GM12878 (cell line): ENCODE measurements at regions not wholly inside any gene's neighbourhood (a gene's known extent, or its start where the extent isn't known, plus 50 kb on each side); places are given as distances from the start of the nearest gene placed in this dataset.

ENCODE experiments used
- ATAC-seq: fragments of 200-7000 bp; cut with Tn5 transposase; 3 replicates; pipeline ENCODE4 v1.9.1; 2020; ENCODE audit warnings: mild to moderate bottlenecking, moderate library complexity
- BruUV-seq: library from RNA; stranded (reverse); fragments of 400-500 nt; replicated peaks from 2 replicates; lab custom pipeline; 2021; lab: Mats Ljungman, UMichigan
- CTCF ChIA-PET: fragments of 300-600 bp; sonication (Branson Sonifier 250); formaldehyde crosslinking; extraction: SDS; loops from one replicate; lab custom pipeline; 2021; ENCODE audit warnings: inconsistent platforms; lab: Yijun Ruan, JAX
- POLR2A ChIA-PET: fragments of 350-600 bp; formaldehyde crosslinking; extraction: SDS; loops from one replicate; lab custom pipeline; 2021; ENCODE audit warnings: inconsistent platforms; lab: Charles Lee
- RAD21 ChIA-PET: fragments of 300-600 bp; sonication (Branson Sonifier 250); formaldehyde crosslinking; loops from one replicate; lab custom pipeline; 2023; ENCODE audit warnings: antibody characterized with exemption; ENCODE audit not compliant: unreplicated experiment; lab: Charles Lee
- SMC1A ChIA-PET: fragments of 300-600 bp; sonication (Branson Sonifier 250); formaldehyde crosslinking; loops from one replicate; lab custom pipeline; 2023; ENCODE audit not compliant: unreplicated experiment, uncharacterized antibody; lab: Charles Lee
- DNase-seq: peaks from one replicate; pipeline ENCODE4 v3.0.0-alpha.2; 2011; ENCODE audit warnings: low read depth, low spot score
- FAIRE-seq: peaks from 3 replicates; lab custom pipeline; 2011; peaks lifted over from hg19 to GRCh38; lab: Jason Lieb, UNC
- H2AFZ ChIP-seq: 2 replicates; pipeline ENCODE4 v1.6.0; 2011; ENCODE audit warnings: low read depth, low read length, control low read depth; ENCODE audit not compliant: control insufficient read depth
- H3K27ac ChIP-seq: 2 replicates; pipeline ENCODE4 v1.5.1; 2011; ENCODE audit warnings: control low read depth; ENCODE audit not compliant: control insufficient read depth, insufficient read depth
- H3K27me3 ChIP-seq, 2 experiments: replicated peaks in 1 of 2; 2 replicates each; pipeline versions ENCODE4 v1.6.0 to v1.6.1; 2011; ENCODE audit warnings: low read length in 1 of 2; ENCODE audit not compliant: control insufficient read depth in 2 of 2, insufficient read depth in 2 of 2
- H3K36me3 ChIP-seq, 2 experiments: 2 replicates each; pipeline ENCODE4 v1.5.1; 2011; ENCODE audit warnings: low read length in 1 of 2; ENCODE audit not compliant: control insufficient read depth in 2 of 2, insufficient read depth in 2 of 2
- H3K4me1 ChIP-seq: 2 replicates; pipeline ENCODE4 v1.6.1; 2011; ENCODE audit warnings: mild to moderate bottlenecking, low read length, moderate library complexity, mixed read lengths; ENCODE audit not compliant: control insufficient read depth, insufficient read depth
- H3K4me2 ChIP-seq: 2 replicates; pipeline ENCODE4 v1.6.0; 2011; ENCODE audit warnings: control low read depth; ENCODE audit not compliant: control insufficient read depth, insufficient read depth
- H3K4me3 ChIP-seq: fragments of 200-600 bp; sonication (generic); 2 replicates; pipeline ENCODE4 v1.5.1; 2016
- H3K79me2 ChIP-seq: 2 replicates; pipeline ENCODE4 v1.6.0; 2011; ENCODE audit warnings: low read length; ENCODE audit not compliant: control insufficient read depth, insufficient read depth
- H3K9ac ChIP-seq: 2 replicates; pipeline ENCODE4 v1.8.0; 2011; ENCODE audit warnings: low read length, control low read depth, mixed read lengths; ENCODE audit not compliant: control insufficient read depth, insufficient read depth
- H3K9me3 ChIP-seq: replicated peaks from 3 replicates; pipeline ENCODE4 v1.5.1; 2011; ENCODE audit warnings: mild to moderate bottlenecking, low read length; ENCODE audit not compliant: control insufficient read depth, insufficient read depth
- H4K20me1 ChIP-seq: 2 replicates; pipeline ENCODE4 v1.6.0; 2011; ENCODE audit not compliant: control insufficient read depth, insufficient read depth
- ATF3 ChIP-seq: IDR thresholded peaks from 2 replicates; pipeline ENCODE4 v1.6.1; 2011; ENCODE audit warnings: low read depth, mild to moderate bottlenecking, low read length, moderate library complexity, borderline replicate concordance; ENCODE audit errors: extremely low read depth
- BMI1 ChIP-seq: fragments of 450-650 bp; IDR thresholded peaks from 2 replicates; pipeline ENCODE4 v1.6.1; 2016; ENCODE audit warnings: mild to moderate bottlenecking, moderate library complexity, borderline replicate concordance
- BRCA1 ChIP-seq: IDR thresholded peaks from 2 replicates; pipeline ENCODE4 v1.6.1; 2011; ENCODE audit warnings: low read depth, low read length, improper control_type of control experiment
- CHD2 ChIP-seq: IDR thresholded peaks from 2 replicates; pipeline ENCODE4 v1.6.1; 2011; ENCODE audit warnings: low read depth, low read length, improper control_type of control experiment, borderline replicate concordance
- CREM ChIP-seq: IDR thresholded peaks from 2 replicates; pipeline ENCODE4 v1.6.1; 2014; ENCODE audit warnings: antibody characterized with exemption, low read depth
- GATAD2B ChIP-seq: fragments of 450-650 bp; conservative IDR thresholded peaks from 2 replicates; pipeline ENCODE4 v1.6.1; 2017; ENCODE audit warnings: low read depth, mild to moderate bottlenecking, moderate library complexity
- HDAC2 ChIP-seq: fragments of 200-600 bp; sonication (generic); IDR thresholded peaks from 2 replicates; pipeline ENCODE4 v1.6.1; 2017
- HDAC6 ChIP-seq: fragments of 200-600 bp; sonication (generic); IDR thresholded peaks from one replicate; pipeline ENCODE4 v1.8.0; 2017; ENCODE audit warnings: antibody characterized with exemption; ENCODE audit not compliant: unreplicated experiment
- JUNB ChIP-seq: IDR thresholded peaks from 2 replicates; pipeline ENCODE4 v1.6.1; 2016; ENCODE audit warnings: antibody characterized with exemption, mild to moderate bottlenecking
- MTA3 ChIP-seq: IDR thresholded peaks from 2 replicates; pipeline ENCODE4 v1.6.1; 2012; ENCODE audit warnings: low read length, inconsistent platforms, borderline replicate concordance
- NBN ChIP-seq: fragments of 450-650 bp; IDR thresholded peaks from 2 replicates; pipeline ENCODE4 v1.6.1; 2016
- NR2C1 ChIP-seq: fragments of 450-650 bp; IDR thresholded peaks from 2 replicates; pipeline ENCODE4 v1.6.1; 2017; ENCODE audit warnings: antibody characterized with exemption, mild to moderate bottlenecking, moderate library complexity
- PKNOX1 ChIP-seq: fragments of 450-650 bp; IDR thresholded peaks from 2 replicates; pipeline ENCODE4 v1.6.1; 2016; ENCODE audit warnings: mild to moderate bottlenecking
- RAD21 ChIP-seq: IDR thresholded peaks from 2 replicates; pipeline ENCODE4 v1.6.1; 2011; ENCODE audit warnings: mild to moderate bottlenecking, low read depth, low read length, moderate library complexity; ENCODE audit not compliant: insufficient read depth
- RFX5 ChIP-seq: IDR thresholded peaks from 2 replicates; pipeline ENCODE4 v1.6.1; 2011; ENCODE audit warnings: low read depth, low read length, improper control_type of control experiment
- SIN3A ChIP-seq: IDR thresholded peaks from 2 replicates; pipeline ENCODE4 v1.6.1; 2012; ENCODE audit warnings: low read depth, low read length, improper control_type of control experiment
- SMAD5 ChIP-seq: IDR thresholded peaks from 2 replicates; pipeline ENCODE4 v1.6.1; 2016; ENCODE audit warnings: antibody characterized with exemption, low read depth
- SMARCA5 ChIP-seq: fragments of 450-650 bp; IDR thresholded peaks from 2 replicates; pipeline ENCODE4 v1.6.1; 2017; ENCODE audit warnings: mild to moderate bottlenecking
- SMC3 ChIP-seq: IDR thresholded peaks from 2 replicates; pipeline ENCODE4 v1.6.1; 2011; ENCODE audit warnings: low read length, improper control_type of control experiment, borderline replicate concordance
- SRF ChIP-seq, 2 experiments: IDR thresholded peaks; 2 replicates each; pipeline ENCODE4 v1.6.1; 2011; ENCODE audit warnings: low read depth in 2 of 2, low read length in 2 of 2, mild to moderate bottlenecking in 1 of 2, moderate library complexity in 1 of 2
- SUPT20H ChIP-seq: IDR thresholded peaks from 2 replicates; pipeline ENCODE4 v1.6.1; 2011; ENCODE audit warnings: low read depth, mild to moderate bottlenecking, low read length, moderate library complexity, borderline replicate concordance; ENCODE audit not compliant: control insufficient read depth
- TARDBP ChIP-seq: IDR thresholded peaks from 2 replicates; pipeline ENCODE4 v1.6.1; 2016; ENCODE audit warnings: borderline replicate concordance
- ZBED1 ChIP-seq: IDR thresholded peaks from 2 replicates; pipeline ENCODE4 v1.6.1; 2016; ENCODE audit warnings: borderline replicate concordance
- WGBS: methylation state at CpG from one replicate; pipeline ENCODE4 v1.1.6; 2016; ENCODE audit warnings: low lambda C conversion rate; ENCODE audit not compliant: insufficient replicate concordance, insufficient coverage; ENCODE audit errors: missing lambda C conversion rate; 5-methylcytosine and 5-hydroxymethylcytosine counted together
- in situ Hi-C: fragments of 300-500 bp; cut with MboI; formaldehyde crosslinking; loops from 9 replicates; pipeline ENCODE4 v1.14.3; 2018; ENCODE audit warnings: mixed read lengths
- intact Hi-C: fragments of 100-400 bp; cut with micrococcal nuclease; formaldehyde crosslinking; loops from one replicate; pipeline ENCODE4 v1.14.2; 2022; ENCODE audit not compliant: unreplicated experiment
- TF ChIP-seq, protein P1 (sequence below): IDR thresholded peaks from 2 replicates; pipeline ENCODE4 v1.6.1; 2011; ENCODE audit warnings: mild to moderate bottlenecking, low read depth, low read length, moderate library complexity; ENCODE audit not compliant: insufficient replicate concordance

GRCh38 chr20:19961293-19961692 is 55.9 kb upstream of the NAA20 start (continued):
- TF ChIP-seq SIN3A, result no peak
- TF ChIP-seq ZBED1, result no peak
- no peak for TF ChIP-seq SMAD5
- TF ChIP-seq CREM, result no peak
- TF ChIP-seq GATAD2B, result no peak

DNA sequence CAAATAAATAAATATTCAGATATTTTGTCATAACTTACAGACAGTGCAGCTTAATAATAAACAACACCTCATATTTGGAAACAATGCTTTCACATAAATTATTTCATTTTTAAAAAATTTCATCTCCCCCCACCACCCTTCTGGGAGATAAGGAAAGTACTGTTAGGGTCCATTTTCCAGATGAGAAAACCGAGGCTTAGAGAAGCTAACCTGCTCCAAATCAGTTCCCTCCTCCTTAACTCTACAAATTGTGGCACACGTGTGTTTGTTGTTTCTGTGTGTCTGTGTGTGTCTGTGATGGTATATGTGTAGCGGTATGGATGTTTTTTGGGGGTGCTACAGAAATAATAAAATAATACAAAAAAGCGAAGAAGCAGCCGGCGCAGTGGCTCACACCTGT is 54.2 kb upstream of the NAA20 start:
- Histone ChIP-seq H4K20me1 (no peaks in the 10 kb centered on the region), H3K4me2 (no peak overlapping the region), H3K27ac (no peak overlapping the region), H3K27me3 (no peaks in the 10 kb centered on the region; a peak in 1 of 4 replicates), H3K9ac (no peak overlapping the region), H3K9me3 (no peaks in the 10 kb centered on the region), H3K36me3 (no peaks in the 10 kb centered on the region), H3K4me3 (no peak overlapping the region), H3K4me1 (no peaks in the 10 kb centered on the region), H2AFZ (no peak overlapping the region), H3K79me2 (no peaks in the 10 kb centered on the region)
- ATAC-seq, result no peak
- RAD21 ChIA-PET, result interaction anchor here (0.8 kb wide), 1 partner anchor 21 kb away, joined by 3 read pairs; no protein-coding TSS in a partner anchor
- SMC1A ChIA-PET, result interaction anchor here (1.1 to 1.5 kb wide), 2 partner anchors 23 to 28 kb away, joined by 3 read pairs; no protein-coding TSS in a partner anchor
- no peak for DNase-seq
- FAIRE-seq, result no peak
- POLR2A ChIA-PET, result no interaction called here
- no peak for TF ChIP-seq SRF (IDR thresholded peaks at IDR 0.05; ENCODE audit: low read depth in 2 of 2, low read length in 2 of 2)
- no peak for TF ChIP-seq HDAC2
- no peak for TF ChIP-seq RFX5
- no peak for TF ChIP-seq CHD2
- no peak for TF ChIP-seq NR2C1
- TF ChIP-seq SUPT20H, result no peak
- no peak for TF ChIP-seq RAD21
- no peak for TF ChIP-seq TARDBP
- no peak for TF ChIP-seq NBN
- TF ChIP-seq, protein P1, sequence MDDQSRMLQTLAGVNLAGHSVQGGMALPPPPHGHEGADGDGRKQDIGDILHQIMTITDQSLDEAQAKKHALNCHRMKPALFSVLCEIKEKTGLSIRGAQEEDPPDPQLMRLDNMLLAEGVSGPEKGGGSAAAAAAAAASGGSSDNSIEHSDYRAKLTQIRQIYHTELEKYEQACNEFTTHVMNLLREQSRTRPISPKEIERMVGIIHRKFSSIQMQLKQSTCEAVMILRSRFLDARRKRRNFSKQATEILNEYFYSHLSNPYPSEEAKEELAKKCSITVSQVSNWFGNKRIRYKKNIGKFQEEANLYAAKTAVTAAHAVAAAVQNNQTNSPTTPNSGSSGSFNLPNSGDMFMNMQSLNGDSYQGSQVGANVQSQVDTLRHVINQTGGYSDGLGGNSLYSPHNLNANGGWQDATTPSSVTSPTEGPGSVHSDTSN, result no peak
- TF ChIP-seq JUNB, result no peak
- TF ChIP-seq PKNOX1, result no peak
- no peak for TF ChIP-seq ATF3
- TF ChIP-seq SMC3, result no peak
- no peak for TF ChIP-seq SMARCA5
- no peak for TF ChIP-seq MTA3
- TF ChIP-seq BRCA1, result no peak
- no peak for TF ChIP-seq HDAC6
- no peak for TF ChIP-seq BMI1
- CTCF ChIA-PET, result interaction anchor here (0.7 to 1.5 kb wide), 3 partner anchors 17 to 1374 kb away, joined by 3 read pairs; no protein-coding TSS in a partner anchor
- WGBS, result 62% methylated on average over 6 of the region's 6 CpGs
- in situ Hi-C loops (no loop called here), intact Hi-C loops (no loop called here)
- BruUV-seq, result no TSS peak
